Epithelial cell of proximal tubule (primary cell): ENCODE measurements at regions not wholly inside any gene's neighbourhood (a gene's known extent, or its start where the extent isn't known, plus 50 kb on each side); places are given as distances from the start of the nearest gene placed in this dataset.

Source experiments
- DNase-seq: peaks from one replicate; pipeline ENCODE4 v3.0.0-alpha.2; 2011; ENCODE audit warnings: low read depth
- H3K4me3 ChIP-seq: 2 replicates; pipeline ENCODE4 v1.5.1; 2011; ENCODE audit warnings: low read depth, mild to moderate bottlenecking, low read length
- CTCF ChIP-seq: conservative IDR thresholded peaks from 2 replicates; pipeline ENCODE4 v1.5.1; 2012; ENCODE audit warnings: low read depth, mild to moderate bottlenecking, low read length

- TF ChIP-seq CTCF, result no peak
- no peak for DNase-seq
- H3K4me3 ChIP-seq, result no peak overlapping the region
These were observed 254.8 kb downstream of the GPD2 start for GRCh38 chr2:156691014-156691413.

GRCh38 chr2:156695020-156695419 is 258.8 kb downstream of the GPD2 start:
- no peak for DNase-seq
- no peak for TF ChIP-seq CTCF
- H3K4me3 ChIP-seq, result no peak overlapping the region

GRCh38 chr2:156695595-156695994 is 259.4 kb downstream of the GPD2 start:
- H3K4me3 ChIP-seq, result no peak overlapping the region
- no peak for DNase-seq
- TF ChIP-seq CTCF, result peak; percentile 4

- DNase-seq, result no peak
- no peak overlapping the region for H3K4me3 ChIP-seq
- no peak for TF ChIP-seq CTCF
These were observed 261.7 kb downstream of the GPD2 start for GRCh38 chr2:156697906-156698305.

GRCh38 chr2:156700681-156701080 is 264.5 kb downstream of the GPD2 start:
- H3K4me3 ChIP-seq, result no peak overlapping the region
- DNase-seq, result no peak
- TF ChIP-seq CTCF, result no peak

- TF ChIP-seq CTCF, result no peak
- no peak overlapping the region for H3K4me3 ChIP-seq
- no peak for DNase-seq
These were observed 266.4 kb downstream of the GPD2 start for GRCh38 chr2:156702541-156702940.

GRCh38 chr2:156703642-156704041 is 267.5 kb downstream of the GPD2 start:
- no peak for DNase-seq
- no peak for TF ChIP-seq CTCF
- no peak overlapping the region for H3K4me3 ChIP-seq
